ENCODE measurements at regions not wholly inside any gene's neighbourhood (a gene's known extent, or its start where the extent isn't known, plus 50 kb on each side); places are given as distances from the start of the nearest gene placed in this dataset.
A peak's percentile ranks its signal among the peaks of the same experiment; 100 is the strongest.

DNA sequence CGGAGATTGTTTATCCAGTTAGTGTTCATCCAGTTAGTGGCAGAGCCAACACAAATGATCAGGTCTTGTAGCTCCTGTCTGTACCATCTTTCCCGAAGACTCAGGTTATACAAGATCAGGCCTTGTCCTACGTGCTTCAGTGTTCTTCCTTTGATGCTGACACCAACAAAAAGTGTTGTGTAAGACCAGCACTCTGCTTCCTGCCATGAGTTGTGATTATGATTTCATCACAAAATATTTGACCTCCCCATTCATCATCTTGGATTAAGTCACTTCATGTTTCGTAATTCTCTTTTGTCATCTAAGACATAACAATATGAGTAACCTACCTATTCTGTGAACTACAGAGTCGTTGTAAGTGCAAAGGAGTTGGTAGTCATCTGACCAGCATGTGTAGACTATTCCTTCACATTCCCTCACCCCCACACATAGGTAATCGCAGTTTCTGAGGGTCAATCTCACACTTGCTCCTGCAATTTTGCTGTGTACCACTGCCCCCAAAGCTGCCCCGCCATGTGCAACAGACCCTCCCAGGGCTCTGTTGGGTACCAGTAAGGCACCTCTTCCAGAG lies 135.6 kb upstream of the SLC22A23 start:
- DNase-seq (ENCODE audit: low read depth): peak; percentile 82

DNA sequence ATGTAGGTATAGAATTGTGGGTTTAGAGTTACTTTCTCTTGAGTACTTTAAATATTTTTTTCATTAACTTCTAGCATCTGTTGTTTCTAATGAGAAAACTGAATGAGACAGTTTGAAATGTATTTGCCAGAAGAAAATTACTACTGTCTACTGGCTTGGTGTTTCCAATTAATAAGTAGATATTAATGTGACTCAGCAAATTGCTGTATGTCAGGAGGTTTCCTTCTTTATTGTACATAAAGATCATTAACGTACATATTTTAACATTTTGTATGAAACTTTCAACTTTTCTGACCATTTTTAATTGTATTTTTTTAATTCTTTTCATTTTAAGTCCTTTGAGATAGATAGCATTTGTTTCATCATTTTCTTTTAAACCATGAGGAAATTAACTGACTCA lies 135.1 kb upstream of the SLC22A23 start:
- DNase-seq (ENCODE audit: low read depth): no peak

DNA sequence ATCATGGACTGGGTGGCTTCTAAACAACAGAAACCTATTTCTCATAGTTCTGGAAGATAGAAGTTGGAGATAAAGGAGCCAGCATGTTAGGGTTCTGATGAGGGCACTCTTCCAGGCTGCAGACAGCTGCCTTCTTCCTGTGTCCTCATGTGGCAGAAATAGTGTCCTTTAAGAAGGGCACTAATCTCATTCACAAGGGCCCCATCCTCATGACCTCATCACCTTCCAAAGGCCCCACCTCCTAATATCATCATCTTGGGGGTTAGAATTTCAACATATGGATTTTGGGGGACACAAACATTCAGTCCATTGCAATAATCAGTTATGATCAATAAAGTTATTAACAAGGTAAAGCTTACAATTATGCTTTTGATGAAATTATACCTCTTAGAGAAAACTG lies 130.8 kb upstream of the SLC22A23 start:
- no peak for DNase-seq (ENCODE audit: low read depth)

DNA sequence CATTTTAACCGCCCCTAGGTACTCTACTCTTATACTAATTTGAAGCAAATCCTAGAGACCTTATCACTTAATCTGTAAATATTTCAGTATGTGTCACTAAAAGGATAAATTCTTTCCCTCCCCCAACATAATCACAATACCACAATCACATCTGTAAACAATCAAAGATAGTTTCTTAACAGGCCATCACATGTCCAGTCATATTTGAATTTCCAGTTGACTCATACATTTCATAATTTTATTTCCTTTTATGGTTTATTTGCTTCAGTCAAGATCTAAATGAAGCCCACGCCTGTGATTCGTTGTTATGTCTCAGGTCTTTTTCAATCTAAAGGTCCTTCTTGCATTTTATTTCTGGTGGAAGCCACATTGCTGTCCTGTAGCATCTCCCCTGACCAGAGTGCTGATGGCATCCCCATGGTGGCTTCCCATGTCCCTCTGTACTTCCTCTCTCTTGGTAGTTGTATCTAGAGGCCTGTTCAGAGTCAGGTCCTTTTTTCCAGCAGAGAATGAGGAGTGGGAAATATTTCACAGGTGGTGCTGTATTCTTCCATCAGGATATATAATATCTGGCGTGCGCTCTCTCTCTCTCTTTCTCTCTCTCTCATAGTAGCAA lies 128.6 kb upstream of the SLC22A23 start:
- peak; percentile 74 for DNase-seq (ENCODE audit: low read depth)

DNA sequence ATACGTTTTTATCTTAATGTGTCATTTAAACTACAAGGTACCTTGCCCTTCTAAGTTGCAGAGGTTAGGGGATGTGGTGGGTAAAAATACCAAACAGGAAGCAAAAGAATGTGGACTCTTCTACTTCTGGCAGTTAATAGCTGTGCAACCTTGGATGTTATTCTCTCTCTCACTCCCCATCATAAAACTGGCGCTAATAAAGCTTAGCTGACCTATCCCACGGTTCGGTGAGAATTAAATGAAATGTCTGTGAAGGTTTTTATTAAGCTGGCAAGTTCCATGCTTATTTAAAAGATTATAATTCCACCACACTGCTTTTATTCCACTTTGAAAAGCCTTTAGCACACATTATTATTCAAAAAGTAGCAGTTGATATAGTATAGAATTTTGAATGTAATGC lies 127.8 kb upstream of the SLC22A23 start:
- DNase-seq (ENCODE audit: low read depth): no peak

DNA sequence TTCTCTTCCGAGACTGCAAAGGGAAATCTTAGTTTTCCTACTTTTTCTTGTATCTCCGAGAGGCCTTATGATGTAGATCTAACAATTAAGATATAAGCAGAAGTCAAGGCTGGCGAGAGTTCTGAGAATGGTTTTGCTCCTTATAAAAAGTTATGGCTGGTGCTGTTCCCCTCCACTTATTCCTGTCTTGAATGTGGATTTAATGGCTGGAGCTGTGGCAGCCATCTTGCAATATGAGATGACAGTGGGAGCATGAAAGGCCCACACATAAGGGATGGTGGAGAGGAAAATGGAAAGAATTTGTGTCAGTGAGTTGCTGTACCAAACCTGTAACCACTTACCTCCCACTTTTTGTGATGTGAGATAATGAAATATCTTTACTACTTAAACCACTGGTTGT lies 124.6 kb upstream of the SLC22A23 start:
- no peak for DNase-seq (ENCODE audit: low read depth)

DNA sequence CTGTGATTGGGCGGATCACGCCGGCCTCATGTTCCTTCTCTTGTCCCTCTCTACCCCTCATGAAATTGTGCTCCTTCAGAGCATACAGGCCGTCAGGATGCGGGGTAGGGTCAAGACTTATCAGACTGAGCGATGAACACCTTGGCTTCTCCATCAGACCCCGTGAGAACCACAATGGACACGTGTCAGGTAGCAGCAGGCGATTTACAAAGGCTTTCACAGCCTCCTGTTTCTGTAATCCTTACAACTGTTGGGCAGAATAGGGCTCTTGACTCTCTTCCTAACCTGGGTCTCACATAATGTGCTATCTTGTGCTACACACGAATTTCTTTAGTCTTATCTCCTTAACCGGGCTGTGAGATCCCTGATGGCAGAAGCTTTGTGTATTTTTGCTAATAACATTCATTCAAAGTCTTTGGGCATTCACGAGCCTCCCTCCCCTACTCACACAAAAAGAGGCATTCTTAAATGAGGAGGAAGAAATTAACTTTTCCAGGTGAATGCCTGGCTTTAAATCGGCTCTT lies 122.9 kb upstream of the SLC22A23 start:
- DNase-seq (ENCODE audit: low read depth): no peak

DNA sequence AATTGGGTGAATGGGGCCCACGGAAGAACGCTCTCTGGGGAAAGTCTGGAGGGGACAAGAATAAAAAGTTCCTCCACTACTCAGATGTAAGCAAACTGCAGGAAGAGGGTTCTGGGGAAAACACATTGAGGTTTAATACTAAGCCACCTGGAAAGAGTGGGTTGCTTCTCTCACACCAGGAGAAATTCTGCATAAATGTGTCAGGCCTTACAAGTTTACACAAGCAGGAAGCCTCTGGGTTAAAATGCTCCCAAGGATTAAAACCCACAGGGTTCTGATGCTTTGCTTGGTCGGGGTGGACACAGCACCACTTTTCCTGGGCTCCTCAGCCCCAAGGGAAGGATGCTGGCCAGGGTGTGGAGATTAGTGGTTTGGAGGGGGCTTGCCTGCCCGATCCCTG lies 122.1 kb upstream of the SLC22A23 start:
- no peak for DNase-seq (ENCODE audit: low read depth)

DNA sequence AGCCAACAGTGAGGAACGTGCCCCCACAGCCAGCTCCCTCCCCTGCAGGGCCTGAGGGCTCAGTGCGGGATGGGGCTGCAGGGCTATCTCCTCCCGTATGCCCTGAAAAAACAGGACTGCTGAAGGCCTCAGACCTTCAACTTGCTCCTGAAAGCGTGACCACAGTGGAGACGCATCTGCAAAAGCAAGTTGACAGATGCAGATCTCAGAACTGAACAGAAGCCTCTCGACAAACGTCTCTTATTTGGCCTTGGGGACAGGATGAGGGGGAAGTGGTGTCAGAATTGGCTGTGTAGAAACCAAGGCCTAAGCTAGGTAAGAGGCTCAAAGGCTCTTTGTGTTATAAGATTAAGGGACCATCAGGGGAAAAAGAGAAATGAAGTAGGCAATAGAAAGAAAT lies 120.7 kb upstream of the SLC22A23 start:
- DNase-seq (ENCODE audit: low read depth): no peak

DNA sequence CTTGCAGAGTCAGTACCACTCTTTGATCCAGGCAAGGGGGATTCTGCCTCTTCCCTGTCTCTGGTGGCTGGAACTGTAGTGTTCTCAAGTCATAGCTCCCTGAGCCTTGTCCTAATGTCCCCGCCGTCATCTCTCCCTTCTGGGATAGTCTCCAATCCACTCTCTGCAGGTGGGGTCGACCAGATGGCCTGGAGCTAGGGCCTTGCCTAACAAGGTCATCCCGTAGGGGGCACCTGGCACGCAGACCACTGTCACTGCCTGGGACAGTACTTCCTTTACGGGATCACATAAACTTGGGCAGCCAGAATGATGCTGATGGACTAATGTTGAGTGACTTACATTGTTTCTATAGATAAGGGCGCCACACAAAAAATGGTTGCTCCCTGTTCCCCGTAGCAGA lies 118.9 kb upstream of the SLC22A23 start:
- no peak for DNase-seq (ENCODE audit: low read depth)

DNA sequence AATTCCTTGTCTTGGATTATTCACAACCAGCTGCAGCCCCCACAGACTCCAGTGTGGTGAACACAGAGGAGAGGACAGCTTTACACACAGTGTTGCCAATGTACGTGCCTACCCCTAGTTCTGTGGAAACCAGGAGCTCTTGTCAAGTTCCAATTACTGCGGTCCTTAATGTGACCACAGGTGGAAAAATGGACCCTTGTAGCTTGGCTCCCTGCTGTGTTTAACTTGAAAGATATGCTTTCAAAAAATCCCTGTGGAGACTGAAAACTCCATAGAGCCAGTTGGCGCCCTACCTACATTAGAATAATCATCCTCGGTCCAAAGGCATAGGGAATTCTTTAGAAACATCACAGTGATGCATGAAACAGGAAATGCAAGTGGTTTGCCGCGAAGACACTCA lies 118.3 kb upstream of the SLC22A23 start:
- DNase-seq (ENCODE audit: low read depth): no peak

DNA sequence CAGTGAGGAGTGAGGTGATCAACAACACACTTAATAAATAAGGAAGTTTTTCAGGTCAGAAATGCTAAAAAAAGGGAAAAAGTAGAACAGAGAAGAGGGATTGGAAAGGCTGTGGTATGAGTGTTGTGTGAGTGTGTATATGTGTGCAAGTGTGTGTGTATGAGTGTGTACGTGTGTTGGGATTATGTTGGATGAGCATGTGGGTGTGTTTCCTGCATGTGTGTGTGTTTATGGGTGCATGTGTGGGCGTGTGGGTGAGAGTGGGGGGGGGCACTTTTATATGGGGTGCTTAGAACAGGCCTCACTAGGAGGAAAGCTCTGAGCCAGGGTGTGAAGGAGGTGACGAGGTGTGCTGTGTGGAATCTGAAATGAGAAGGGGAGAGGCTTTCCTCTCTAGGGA lies 116.8 kb upstream of the SLC22A23 start:
- DNase-seq (ENCODE audit: low read depth): no peak

DNA sequence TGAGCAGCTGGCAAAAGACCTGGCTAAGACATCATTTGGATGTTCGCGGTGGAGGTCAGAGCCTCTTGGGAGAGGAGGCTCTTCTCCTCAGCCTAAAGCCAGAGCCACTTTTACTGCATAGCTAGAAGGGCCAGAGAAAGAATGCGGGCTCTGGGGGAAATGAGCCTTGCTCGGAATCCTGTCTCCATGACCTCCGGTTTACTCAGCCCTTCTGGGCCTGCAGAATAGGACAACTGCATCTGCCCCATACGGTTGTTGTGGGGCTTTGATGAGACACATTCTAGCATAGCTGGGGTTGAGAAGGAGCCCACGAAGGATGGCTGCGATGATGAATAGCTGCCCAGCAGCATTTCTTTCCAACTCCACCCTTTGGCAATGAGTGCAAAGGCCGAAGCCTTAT lies 115.0 kb upstream of the SLC22A23 start:
- no peak for DNase-seq (ENCODE audit: low read depth)

DNA sequence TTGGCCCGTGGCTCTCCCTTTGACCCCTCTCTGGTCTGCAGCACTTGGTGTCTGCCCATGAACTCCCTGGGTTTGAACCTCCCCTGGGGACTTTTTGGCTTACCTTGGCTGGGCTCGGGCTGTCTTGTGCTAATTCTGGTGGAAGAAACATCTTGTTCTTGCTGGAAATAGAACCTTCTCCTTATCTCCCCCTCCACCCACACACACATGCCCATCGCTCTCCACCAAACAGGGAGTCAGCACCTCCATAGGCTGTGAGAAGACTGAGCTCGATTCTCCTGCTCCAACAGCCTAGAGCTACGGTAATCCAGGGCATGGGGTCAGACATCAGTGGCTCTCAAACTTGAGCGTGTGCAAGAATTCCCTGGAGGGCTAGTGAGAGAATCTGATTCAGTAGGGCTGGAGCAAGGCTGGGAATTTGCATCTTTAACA lies 114.4 kb upstream of the SLC22A23 start:
- DNase-seq (ENCODE audit: low read depth): no peak

DNA sequence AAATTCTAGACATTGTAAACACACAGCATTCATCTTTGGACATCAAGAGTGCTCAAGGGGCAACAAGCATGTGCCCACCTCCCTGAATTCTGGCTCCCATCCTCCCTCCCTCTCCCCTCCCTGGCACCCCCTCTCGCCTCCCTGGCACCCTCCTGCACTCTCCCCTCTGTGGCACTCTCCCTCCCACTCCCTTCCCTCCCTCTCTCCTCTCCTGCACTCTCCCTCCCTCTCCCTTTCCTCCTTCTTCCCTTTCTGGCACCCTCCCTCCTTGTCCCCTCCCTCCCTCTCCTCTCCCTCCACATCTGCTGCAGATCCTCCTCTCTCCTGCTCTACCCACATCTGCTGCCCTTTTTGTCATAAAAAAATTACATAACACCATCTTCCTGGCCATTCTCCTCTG lies 113.0 kb upstream of the SLC22A23 start:
- no peak for DNase-seq (ENCODE audit: low read depth)

DNA sequence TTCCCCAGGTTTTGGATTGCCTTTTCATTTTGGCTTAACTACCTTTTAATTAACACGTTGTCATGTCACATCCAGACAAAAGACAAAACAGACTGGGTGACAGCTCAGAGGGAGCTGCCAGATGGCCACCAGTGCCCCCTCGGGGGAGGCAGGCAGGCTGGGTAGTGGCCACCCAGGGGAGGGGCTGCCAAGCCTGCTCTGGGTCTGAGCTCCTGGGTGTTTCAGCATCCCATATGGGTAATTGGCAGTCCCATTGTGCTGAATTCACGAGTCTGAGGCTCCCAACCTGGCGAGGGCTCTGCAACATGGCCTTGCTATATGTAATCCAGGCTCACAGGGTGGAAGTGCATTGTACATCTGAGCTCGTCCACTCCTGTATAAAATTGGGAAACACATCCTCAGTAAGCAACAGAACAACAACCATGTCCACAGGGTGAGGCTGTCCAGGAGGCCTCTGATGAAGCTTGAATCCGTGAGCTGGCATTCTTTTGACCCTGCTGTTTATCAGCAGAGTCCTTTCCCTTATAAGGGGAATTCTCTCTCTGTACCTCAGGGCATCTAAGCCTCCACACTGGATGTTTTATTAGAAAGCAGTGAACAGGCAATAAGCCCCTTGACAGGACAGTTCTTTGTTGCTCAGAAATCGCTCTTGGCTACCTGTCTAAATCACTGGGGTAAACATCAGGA lies 111.7 kb upstream of the SLC22A23 start:
- no peak for DNase-seq (ENCODE audit: low read depth)

DNA sequence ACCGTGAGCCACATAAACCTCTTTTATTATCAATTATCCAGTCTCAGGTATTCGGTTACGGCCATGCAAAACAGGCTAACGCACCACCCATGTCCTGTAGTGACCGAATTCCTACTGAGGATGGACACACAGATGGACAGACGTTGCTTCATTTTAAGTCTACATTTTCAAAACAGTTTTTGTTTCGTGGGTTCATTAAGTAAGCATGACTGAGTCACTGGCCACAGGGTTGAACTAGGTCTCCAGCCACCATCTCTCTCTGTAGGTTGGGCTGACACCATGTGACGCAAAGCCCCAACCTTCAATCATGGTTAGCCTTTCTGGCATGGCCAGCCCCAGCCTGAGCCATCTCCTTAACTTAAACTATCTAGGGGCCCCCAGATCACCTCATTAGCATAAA lies 110.0 kb upstream of the SLC22A23 start:
- no peak for DNase-seq (ENCODE audit: low read depth)

DNA sequence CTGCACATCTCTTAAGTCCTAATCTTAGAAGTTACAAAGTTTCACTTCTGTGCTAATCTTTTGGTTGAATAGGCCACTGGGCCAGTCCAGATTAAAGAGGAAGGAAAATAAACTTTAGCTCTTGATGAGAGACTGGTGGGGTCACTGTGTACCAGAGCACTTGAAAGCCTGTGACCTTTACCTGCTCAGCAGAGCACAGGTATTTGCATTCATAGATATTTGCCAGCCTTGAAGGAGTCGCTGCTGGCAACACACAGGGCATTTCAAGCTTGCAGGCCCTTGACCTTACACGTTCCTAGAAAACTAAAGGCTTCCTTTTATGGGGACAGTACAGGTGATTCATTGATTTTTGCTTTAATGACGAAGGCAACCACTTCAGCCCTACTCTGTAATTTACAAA lies 108.4 kb upstream of the SLC22A23 start:
- DNase-seq (ENCODE audit: low read depth): no peak

DNA sequence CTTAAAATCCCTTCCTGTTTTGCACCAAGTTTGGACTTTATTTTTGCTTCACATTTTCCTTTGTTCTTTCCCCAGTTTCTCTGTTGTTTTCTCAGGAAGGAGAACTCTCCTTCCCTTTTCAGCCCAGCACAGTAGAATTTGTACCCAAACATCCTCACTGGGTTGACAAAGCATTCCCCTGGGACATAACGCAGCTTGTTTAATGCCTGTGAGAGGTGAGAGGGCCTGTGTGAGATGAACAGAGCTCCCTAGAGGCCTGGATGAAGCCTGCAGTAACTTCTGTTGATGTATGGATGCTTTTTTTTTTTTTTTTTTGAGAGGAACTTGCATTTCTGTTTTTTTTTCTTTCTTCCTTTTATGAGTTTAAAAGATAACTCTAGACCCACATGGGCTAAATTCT lies 104.9 kb upstream of the SLC22A23 start:
- no peak for DNase-seq (ENCODE audit: low read depth)

DNA sequence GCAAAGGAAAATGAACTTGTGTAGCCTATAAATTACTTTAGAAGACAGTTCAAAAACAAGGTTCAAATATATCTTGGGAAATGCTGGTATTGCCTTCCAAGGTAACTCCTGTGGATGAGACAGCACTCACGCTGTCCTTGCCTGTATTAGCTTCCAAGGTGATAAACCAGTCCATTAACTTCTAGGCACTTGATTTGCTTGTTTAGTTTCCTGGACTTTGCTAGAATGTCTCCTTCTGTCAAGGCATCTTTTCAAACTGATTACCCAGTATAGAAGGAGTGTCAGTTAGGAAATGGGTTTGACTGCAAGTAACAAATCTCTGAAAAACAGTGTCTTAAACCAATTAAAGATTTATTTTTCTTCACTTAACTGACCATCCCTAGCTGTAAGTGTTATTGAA lies 103.4 kb upstream of the SLC22A23 start:
- DNase-seq (ENCODE audit: low read depth): no peak

DNA sequence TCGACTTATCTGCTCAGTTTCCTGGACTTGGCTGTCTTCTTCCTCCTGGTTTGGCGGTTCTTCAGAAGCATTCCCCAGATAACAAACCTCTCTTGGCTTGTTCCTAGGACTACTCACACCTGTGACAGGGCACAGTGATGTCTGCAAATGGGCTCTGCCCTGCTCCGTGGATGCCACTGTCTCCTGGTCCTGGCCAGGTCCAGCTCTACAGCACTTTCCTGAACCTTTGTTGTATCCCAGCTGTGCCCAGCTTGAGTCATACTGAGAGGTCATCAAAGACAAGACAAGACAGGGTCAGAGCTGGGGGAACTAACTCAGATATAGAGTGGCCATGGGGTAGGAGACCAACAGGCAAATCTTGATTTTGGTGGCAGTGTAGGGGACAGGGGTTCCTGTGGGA lies 102.7 kb upstream of the SLC22A23 start:
- no peak for DNase-seq (ENCODE audit: low read depth)

DNA sequence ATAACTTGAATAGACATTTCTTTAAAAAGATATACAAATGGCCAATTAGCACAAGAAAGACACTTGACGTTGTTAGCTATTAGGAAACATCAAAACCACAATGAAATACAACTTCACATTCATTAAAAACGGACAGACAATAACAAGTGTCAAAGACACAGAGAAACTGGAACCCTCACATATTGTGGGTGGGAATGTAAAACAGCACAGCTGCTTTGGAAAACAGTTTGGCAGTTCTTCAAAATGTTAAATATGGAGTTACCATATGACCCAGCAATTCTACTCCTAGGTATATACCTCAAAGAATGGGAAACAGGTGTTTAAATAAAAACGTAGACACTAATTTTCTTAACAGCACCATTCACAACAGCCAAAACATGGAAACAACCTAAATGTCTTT lies 100.5 kb upstream of the SLC22A23 start:
- no peak for DNase-seq (ENCODE audit: low read depth)

DNA sequence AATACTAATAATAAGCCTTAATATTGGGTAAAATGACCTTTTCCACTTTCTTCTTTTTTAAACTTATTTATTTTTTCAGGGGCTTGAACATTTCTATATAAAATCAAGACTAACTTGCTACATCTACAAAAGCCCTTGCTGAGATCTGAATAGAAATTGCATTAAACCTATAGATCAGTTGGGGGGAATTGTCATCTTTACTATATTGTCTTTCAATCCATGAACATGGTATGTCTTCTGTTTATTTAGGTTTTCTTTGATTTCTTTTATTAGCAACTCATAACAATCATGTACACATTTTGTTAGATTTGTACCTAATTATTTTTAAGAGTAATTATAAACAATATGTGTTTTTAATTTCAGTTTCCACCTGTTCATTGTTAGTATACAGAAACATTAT lies 96.4 kb upstream of the SLC22A23 start:
- DNase-seq (ENCODE audit: low read depth): no peak

Data from GM04504 (cell line).